ENCODE measurements at regions not wholly inside any gene's neighbourhood (a gene's known extent, or its start where the extent isn't known, plus 50 kb on each side); places are given as distances from the start of the nearest gene placed in this dataset.

- DNase-seq (ENCODE audit: extremely low read depth, low read depth) = no peak
- no peak for TF ChIP-seq CTCF (IDR thresholded peaks at IDR 0.05; ENCODE audit: low read depth, low read length, missing control alignments)
- H3K4me3 ChIP-seq (replicated peaks; ENCODE audit: low read depth, low read length) = no peak overlapping the region
Measured at GRCh38 chr1:219703368-219703639, 90.4 kb upstream of the ZC3H11B start.

DNA sequence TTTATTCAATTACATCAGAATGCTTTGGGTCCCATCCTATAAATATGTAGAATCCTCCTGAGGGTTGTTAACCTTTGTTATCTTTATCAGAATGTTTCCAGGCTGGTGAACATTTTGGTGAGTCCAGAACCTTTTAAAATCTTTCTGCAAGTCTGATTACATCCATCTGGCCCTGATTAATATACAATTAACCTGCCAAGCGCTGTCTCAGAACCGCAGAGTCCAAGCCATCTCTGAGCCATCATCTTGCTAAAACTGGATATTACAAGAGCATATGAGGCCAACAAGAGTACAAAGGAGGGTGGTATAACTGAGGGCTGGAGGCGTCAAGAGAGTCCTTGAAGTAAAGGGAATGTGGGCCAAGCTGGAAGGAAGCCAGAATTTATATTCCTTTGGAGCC, 88.6 kb upstream of the ZC3H11B start:
- TF ChIP-seq CTCF (IDR thresholded peaks at IDR 0.05; ENCODE audit: low read depth, low read length, missing control alignments) = no peak
- no peak overlapping the region for H3K4me3 ChIP-seq (replicated peaks; ENCODE audit: low read depth, low read length)
- no peak for DNase-seq (ENCODE audit: extremely low read depth, low read depth)

GRCh38 chr1:219699870-219700269, 87.0 kb upstream of the ZC3H11B start:
- no peak for TF ChIP-seq CTCF (IDR thresholded peaks at IDR 0.05; ENCODE audit: low read depth, low read length, missing control alignments)
- no peak for DNase-seq (ENCODE audit: extremely low read depth, low read depth)
- H3K4me3 ChIP-seq (replicated peaks; ENCODE audit: low read depth, low read length) = no peak overlapping the region

DNA sequence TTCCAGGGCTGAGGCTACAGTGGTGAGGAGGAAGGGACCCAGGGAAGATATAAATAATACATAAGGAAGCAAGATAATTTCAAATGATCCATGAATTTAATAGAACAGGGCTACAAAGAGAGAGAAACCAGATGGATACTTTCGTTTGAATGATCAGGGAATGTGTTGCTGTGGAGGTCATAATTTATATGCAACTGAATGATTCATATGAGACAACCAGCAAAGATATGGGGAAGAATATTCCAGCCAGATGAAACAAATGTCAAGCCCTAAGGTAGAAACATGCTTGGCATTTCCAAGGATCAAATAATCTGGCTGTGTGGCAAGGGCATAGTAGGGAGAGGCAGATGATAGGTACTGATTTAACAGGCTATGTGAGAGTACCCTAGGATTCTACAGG, 84.8 kb upstream of the ZC3H11B start:
- no peak overlapping the region for H3K4me3 ChIP-seq (replicated peaks; ENCODE audit: low read depth, low read length)
- TF ChIP-seq CTCF (IDR thresholded peaks at IDR 0.05; ENCODE audit: low read depth, low read length, missing control alignments) = no peak
- no peak for DNase-seq (ENCODE audit: extremely low read depth, low read depth)

GRCh38 chr1:219692981-219693380, 80.1 kb upstream of the ZC3H11B start:
- TF ChIP-seq CTCF (IDR thresholded peaks at IDR 0.05; ENCODE audit: low read depth, low read length, missing control alignments) = no peak
- DNase-seq (ENCODE audit: extremely low read depth, low read depth) = no peak

DNA sequence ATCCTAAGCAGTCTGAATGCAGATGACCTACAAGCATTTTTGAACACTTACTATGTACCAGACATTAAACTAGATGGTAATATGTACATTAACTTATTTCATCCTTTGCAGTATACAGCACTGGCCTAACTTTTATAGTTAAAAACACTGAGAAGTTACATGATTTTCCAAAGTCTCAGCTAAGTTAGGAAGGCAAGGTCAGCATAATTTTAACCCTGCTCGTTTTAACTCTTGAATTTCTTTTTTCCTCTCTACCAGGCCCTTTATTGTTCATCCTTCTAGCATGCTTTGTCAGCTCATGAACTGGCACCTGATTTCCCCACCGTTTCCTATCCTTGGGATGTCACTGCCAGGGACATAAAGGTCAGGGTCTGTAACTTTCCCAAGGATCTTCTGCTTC, 76.9 kb upstream of the ZC3H11B start:
- DNase-seq (ENCODE audit: extremely low read depth, low read depth) = no peak
- TF ChIP-seq CTCF (IDR thresholded peaks at IDR 0.05; ENCODE audit: low read depth, low read length, missing control alignments) = no peak
- no peak overlapping the region for H3K4me3 ChIP-seq (replicated peaks; ENCODE audit: low read depth, low read length)

More at GRCh38 chr1:219692981-219693380, 80.1 kb upstream of the ZC3H11B start:
- no peak overlapping the region for H3K4me3 ChIP-seq (replicated peaks; ENCODE audit: low read depth, low read length)

- TF ChIP-seq CTCF (IDR thresholded peaks at IDR 0.05; ENCODE audit: low read depth, low read length, missing control alignments) = no peak
- no peak for DNase-seq (ENCODE audit: extremely low read depth, low read depth)
Measured at GRCh38 chr1:219687779-219688178, 74.9 kb upstream of the ZC3H11B start.

More at GRCh38 chr1:219687779-219688178, 74.9 kb upstream of the ZC3H11B start:
- no peak overlapping the region for H3K4me3 ChIP-seq (replicated peaks; ENCODE audit: low read depth, low read length)

All from HFF-Myc (cell line).